Adrenal gland (tissue), 5 donors: ENCODE measurements at regions not wholly inside any gene's neighbourhood (a gene's known extent, or its start where the extent isn't known, plus 50 kb on each side); places are given as distances from the start of the nearest gene placed in this dataset.

Experiments
- CTCF ChIP-seq, 6 experiments: fragments of 450-650 bp in 4 of 6; fragments of 200-600 bp in 2 of 6; sonication (generic) in 1 of 6; IDR thresholded peaks; 1 replicate in 5 of 6; 2 replicates in 1 of 6; pipeline versions ENCODE4 v1.5.1 to v1.8.0; 2016 to 2021; ENCODE audit warnings: antibody characterized with exemption in 6 of 6, mild to moderate bottlenecking in 2 of 6, moderate library complexity in 1 of 6
- POLR2A ChIP-seq, 2 donors: fragments of 450-650 bp; IDR thresholded peaks; one replicate each; pipeline ENCODE4 v1.6.1; 2017; ENCODE audit warnings: antibody characterized with exemption in 2 of 2, mild to moderate bottlenecking in 2 of 2, moderate library complexity in 1 of 2
- donor health status: DM: no; HTN: no; CAD: no.

- no peak for TF ChIP-seq CTCF (IDR thresholded peaks at IDR 0.05)
- no peak for TF ChIP-seq POLR2A (IDR thresholded peaks at IDR 0.05)
These were observed 143.0 kb upstream of the PITX1 start for GRCh38 chr5:135176991-135177390.
